ENCODE measurements at regions not wholly inside any gene's neighbourhood (a gene's known extent, or its start where the extent isn't known, plus 50 kb on each side); places are given as distances from the start of the nearest gene placed in this dataset.
A peak's percentile ranks its signal among the peaks of the same experiment; 100 is the strongest.
"Not testable (repeated sequence)": the region's sequence is repeated elsewhere in the genome, so short reads cannot be mapped to it uniquely, and the experiment has no call there.

- Histone ChIP-seq H4K20me1 (ENCODE audit: insufficient read depth) (no peaks in the 10 kb centered on the region), H3K9ac (no peak overlapping the region), H3K4me2 (ENCODE audit: unreplicated experiment) (no peak overlapping the region), H2AFZ (no peak overlapping the region), H3K36me3 (ENCODE audit: low read depth) (no peaks in the 10 kb centered on the region), H3K27ac (no peak overlapping the region), H3K79me2 (ENCODE audit: insufficient read depth) (no peaks in the 10 kb centered on the region), H3K9me3 (ENCODE audit: low read depth) (no peaks in the 10 kb centered on the region), H3K4me1 (ENCODE audit: insufficient read depth) (no peaks in the 10 kb centered on the region), H3K4me3 (no peak overlapping the region), H3K9me2 (ENCODE audit: insufficient read depth) (no peaks in the 10 kb centered on the region), H3F3A (ENCODE audit: insufficient read depth) (no peaks in the 10 kb centered on the region), H3K27me3 (replicated peaks; ENCODE audit: insufficient read depth) (peaks cover 3% of the 10 kb centered on the region; the same call in 1 of the 2 replicates)
- DNase-seq = no peak
- TF ChIP-seq EZH2phosphoT487 (IDR thresholded peaks at IDR 0.05; ENCODE audit: insufficient read depth, low read depth) = no peak
- TF ChIP-seq EZH2 (IDR thresholded peaks at IDR 0.05; ENCODE audit: insufficient read depth, poor library complexity, severe bottlenecking) = no peak
- in situ Hi-C loops (cut with MboI) = no loop called here
- 85 to 88% methylated on average over 5 of the region's 5 CpGs for WGBS, 2 experiments (ENCODE audit: low coverage in 1 of 2, low lambda C conversion rate in 2 of 2, missing lambda C conversion rate in 2 of 2)
These were observed 92.2 kb upstream of the AMZ2 start for GRCh38 chr17:68155692-68156091.

GRCh38 chr17:68161644-68162428 is 86.0 kb upstream of the AMZ2 start:
- Histone ChIP-seq H3K79me2 (ENCODE audit: insufficient read depth) (no peaks in the 10 kb centered on the region), H4K20me1 (ENCODE audit: insufficient read depth) (no peaks in the 10 kb centered on the region), H3K27ac (no peak overlapping the region), H3K4me3 (no peak overlapping the region), H3K36me3 (ENCODE audit: low read depth) (no peaks in the 10 kb centered on the region), H3K9me3 (ENCODE audit: low read depth) (no peaks in the 10 kb centered on the region), H3K9ac (no peak overlapping the region), H3K27me3 (replicated peaks; ENCODE audit: insufficient read depth) (peaks cover 4% of the 10 kb centered on the region; the same call in 1 of the 2 replicates), H3K4me1 (ENCODE audit: insufficient read depth) (no peaks in the 10 kb centered on the region; the same call in 1 of the 2 replicates), H2AFZ (no peak overlapping the region), H3F3A (ENCODE audit: insufficient read depth) (no peaks in the 10 kb centered on the region), H3K4me2 (ENCODE audit: unreplicated experiment) (no peak overlapping the region), H3K9me2 (ENCODE audit: insufficient read depth) (no peaks in the 10 kb centered on the region)
- in situ Hi-C loops (cut with MboI) = no loop called here
- TF ChIP-seq EZH2 (IDR thresholded peaks at IDR 0.05; ENCODE audit: insufficient read depth, poor library complexity, severe bottlenecking) = no peak
- no peak for TF ChIP-seq EZH2phosphoT487 (IDR thresholded peaks at IDR 0.05; ENCODE audit: insufficient read depth, low read depth)
- 84 to 89% methylated on average over 12 of the region's 12 CpGs for WGBS, 2 experiments (ENCODE audit: low coverage in 1 of 2, low lambda C conversion rate in 2 of 2, missing lambda C conversion rate in 2 of 2)
- peak; percentile 16 for DNase-seq

- H3K9ac ChIP-seq; H3F3A ChIP-seq (ENCODE audit: insufficient read depth); H3K27ac ChIP-seq; H3K4me1 ChIP-seq (ENCODE audit: insufficient read depth); H3K4me3 ChIP-seq; H3K27me3 ChIP-seq (replicated peaks; ENCODE audit: insufficient read depth); H4K20me1 ChIP-seq (ENCODE audit: insufficient read depth); DNase-seq; H3K79me2 ChIP-seq (ENCODE audit: insufficient read depth); H3K9me3 ChIP-seq (ENCODE audit: low read depth); H3K9me2 ChIP-seq (ENCODE audit: insufficient read depth); H3K4me2 ChIP-seq (ENCODE audit: unreplicated experiment); in situ Hi-C loops (cut with MboI); H2AFZ ChIP-seq; H3K36me3 ChIP-seq (ENCODE audit: low read depth): not testable (repeated sequence)
- WGBS, 2 experiments (ENCODE audit: low coverage in 1 of 2, low lambda C conversion rate in 2 of 2, missing lambda C conversion rate in 2 of 2) = 70 to 72% methylated on average over 9 of the region's 9 CpGs
These were observed 79.3 kb upstream of the AMZ2 start for GRCh38 chr17:68168273-68169164.

DNA sequence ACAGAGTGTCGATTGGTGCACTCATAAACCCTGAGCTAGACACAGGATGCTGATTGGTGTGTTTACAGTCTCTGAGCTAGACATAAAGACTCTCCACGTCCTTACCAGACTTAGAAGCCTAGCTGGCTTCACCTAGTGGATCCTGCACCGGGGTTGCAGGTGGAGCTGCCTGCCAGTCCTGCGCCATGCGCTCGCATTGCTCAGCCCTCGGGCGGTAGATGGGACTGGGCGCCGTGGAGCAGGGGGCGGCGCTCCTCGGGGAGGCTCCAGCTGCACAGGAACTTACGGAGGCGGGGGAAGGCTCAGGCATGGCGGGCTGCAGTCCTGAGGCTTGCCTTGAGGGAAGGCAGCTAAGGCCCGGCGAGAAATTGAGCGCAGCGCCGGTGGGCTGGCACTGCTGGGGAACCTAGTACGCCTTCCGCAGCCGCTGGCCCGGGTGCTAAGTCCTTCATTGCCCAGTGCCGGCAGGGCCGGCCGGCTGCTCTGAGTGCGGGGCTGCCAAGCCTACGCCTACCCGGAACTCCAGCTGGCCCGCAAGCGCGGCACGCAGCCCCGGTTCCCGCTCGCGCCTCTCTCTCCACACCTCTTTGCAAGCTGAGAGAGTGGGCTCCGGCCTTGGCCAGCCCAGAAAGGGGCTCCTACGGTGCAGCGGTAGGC is 78.5 kb upstream of the AMZ2 start:
- H3K27ac ChIP-seq; H3F3A ChIP-seq (ENCODE audit: insufficient read depth); H3K79me2 ChIP-seq (ENCODE audit: insufficient read depth); H3K4me3 ChIP-seq; H3K36me3 ChIP-seq (ENCODE audit: low read depth); in situ Hi-C loops (cut with MboI); DNase-seq; H3K4me2 ChIP-seq (ENCODE audit: unreplicated experiment); H4K20me1 ChIP-seq (ENCODE audit: insufficient read depth); H3K9me3 ChIP-seq (ENCODE audit: low read depth); H2AFZ ChIP-seq; H3K27me3 ChIP-seq (replicated peaks; ENCODE audit: insufficient read depth); H3K4me1 ChIP-seq (ENCODE audit: insufficient read depth); H3K9ac ChIP-seq; H3K9me2 ChIP-seq (ENCODE audit: insufficient read depth): not testable (repeated sequence)
- WGBS, 2 experiments (ENCODE audit: low coverage in 1 of 2, low lambda C conversion rate in 2 of 2, missing lambda C conversion rate in 2 of 2) = 91 to 93% methylated on average over 36 to 40 of the region's 42 CpGs

Measured in GM23248 (cell line).